Naive thymus-derived CD4-positive, alpha-beta T cell (primary cell): ENCODE measurements at regions not wholly inside any gene's neighbourhood (a gene's known extent, or its start where the extent isn't known, plus 50 kb on each side); places are given as distances from the start of the nearest gene placed in this dataset.
A peak's percentile ranks its signal among the peaks of the same experiment; 100 is the strongest.

Source experiments
- ATAC-seq: fragments of 150-1000 bp; cut with Tn5 transposase; 2 replicates; pipeline ENCODE4 v1.10.0; 2021; ENCODE audit warnings: mild to moderate bottlenecking, moderate library complexity
- CTCF ChIA-PET: fragments of 350-600 bp; sonication (Branson Sonifier 250); formaldehyde crosslinking; loops from one replicate; lab custom pipeline; 2021; ENCODE audit warnings: antibody characterized with exemption; lab: Charles Lee
- POLR2A ChIA-PET: fragments of 350-600 bp; sonication (Branson Sonifier 250); formaldehyde crosslinking; loops from one replicate; lab custom pipeline; 2021; ENCODE audit warnings: antibody characterized with exemption, inconsistent platforms; lab: Charles Lee
- DNase-seq, 9 donors: peaks; one replicate each; pipeline versions ENCODE4 v3.0.0 to v3.0.0-alpha.2; 2020 to 2022; ENCODE audit warnings: mixed read lengths in 1 of 9
- H3K27ac ChIP-seq: one replicate; pipeline ENCODE4 v1.7.0; 2013; ENCODE audit warnings: mild to moderate bottlenecking, low read depth, low read length, moderate library complexity
- H3K27me3 ChIP-seq, 2 donors: one replicate each; pipeline ENCODE4 v1.7.0; 2013; ENCODE audit warnings: low read length in 2 of 2, mild to moderate bottlenecking in 2 of 2, moderate library complexity in 2 of 2; ENCODE audit not compliant: control insufficient read depth in 2 of 2, insufficient read depth in 2 of 2
- H3K36me3 ChIP-seq, 3 experiments: 1 replicate in 2 of 3; 2 replicates in 1 of 3; pipeline ENCODE4 v1.7.0; 2013; ENCODE audit warnings: low read length in 3 of 3, mild to moderate bottlenecking in 3 of 3, moderate library complexity in 1 of 3; ENCODE audit not compliant: insufficient read depth in 3 of 3, control insufficient read depth in 2 of 3
- H3K4me1 ChIP-seq, 2 donors: one replicate each; pipeline ENCODE4 v1.7.0; 2013; ENCODE audit warnings: low read length in 2 of 2, mild to moderate bottlenecking in 2 of 2, moderate library complexity in 1 of 2; ENCODE audit not compliant: control insufficient read depth in 2 of 2, insufficient read depth in 2 of 2
- H3K4me3 ChIP-seq: 2 replicates; pipeline ENCODE4 v1.7.0; 2013; ENCODE audit warnings: mild to moderate bottlenecking, low read length
- H3K9me3 ChIP-seq, 3 experiments: 1 replicate in 2 of 3; 2 replicates in 1 of 3; pipeline ENCODE4 v1.7.0; 2013; ENCODE audit warnings: low read length in 3 of 3; ENCODE audit not compliant: control insufficient read depth in 2 of 3
- H3K27ac Mint-ChIP-seq, 9 donors: one replicate each; pipeline ENCODE4 v1.8.0; 2020 to 2022; ENCODE audit warnings: mixed read lengths in 9 of 9, mild to moderate bottlenecking in 8 of 9, moderate library complexity in 5 of 9, inconsistent platforms in 2 of 9
- H3K27me3 Mint-ChIP-seq, 5 donors: one replicate each; pipeline ENCODE4 v1.8.0; 2021 to 2022; ENCODE audit warnings: mixed read lengths in 5 of 5, mild to moderate bottlenecking in 1 of 5
- H3K36me3 Mint-ChIP-seq, 5 donors: one replicate each; pipeline ENCODE4 v1.8.0; 2020 to 2022; ENCODE audit warnings: mixed read lengths in 5 of 5, mild to moderate bottlenecking in 3 of 5, inconsistent platforms in 1 of 5
- H3K4me1 Mint-ChIP-seq, 7 donors: one replicate each; pipeline ENCODE4 v1.8.0; 2020 to 2022; ENCODE audit warnings: mixed read lengths in 7 of 7, mild to moderate bottlenecking in 3 of 7, inconsistent platforms in 1 of 7
- H3K4me3 Mint-ChIP-seq, 10 donors: one replicate each; pipeline ENCODE4 v1.8.0; 2020 to 2022; ENCODE audit warnings: mild to moderate bottlenecking in 10 of 10, mixed read lengths in 10 of 10, moderate library complexity in 6 of 10, inconsistent platforms in 2 of 10
- H3K9me3 Mint-ChIP-seq, 11 donors: one replicate each; pipeline ENCODE4 v1.8.0; 2020 to 2022; ENCODE audit warnings: mixed read lengths in 11 of 11, mild to moderate bottlenecking in 4 of 11, inconsistent platforms in 1 of 11, moderate library complexity in 1 of 11
- intact Hi-C, 2 donors: fragments of 100-400 bp; cut with micrococcal nuclease; formaldehyde crosslinking; loops; one replicate each; pipeline ENCODE4 v1.15.1; 2023

DNA sequence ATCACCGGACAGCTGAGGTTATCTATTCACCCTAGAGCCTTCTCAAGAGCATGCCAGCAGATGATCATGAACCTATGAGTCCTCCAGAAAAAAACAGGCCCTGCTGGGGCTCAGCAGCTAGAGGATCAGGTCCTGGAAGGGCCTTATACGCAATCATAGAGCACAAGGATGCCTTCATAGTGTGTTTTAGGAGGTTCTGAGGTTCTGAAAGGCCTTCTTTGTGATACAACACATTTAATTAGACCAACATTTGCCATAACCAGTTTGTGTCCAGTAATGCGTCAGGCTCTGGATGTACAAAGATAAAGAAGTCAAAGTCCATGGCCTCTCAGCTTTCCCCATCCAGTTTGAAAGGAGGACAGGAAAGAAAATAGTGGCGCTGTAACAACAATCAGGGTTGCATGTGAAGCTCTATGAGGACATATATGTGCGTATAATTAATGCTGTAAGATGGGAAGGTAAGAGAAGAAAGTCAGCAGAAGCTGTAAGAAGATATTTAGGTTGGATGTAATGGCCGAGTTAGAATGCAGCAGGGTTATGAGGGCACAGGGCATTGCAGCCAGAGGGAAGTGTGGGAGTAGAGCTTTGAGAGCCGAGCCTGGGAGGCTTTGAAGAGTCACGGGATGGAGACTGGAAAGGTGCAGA lies 302.6 kb upstream of the TBL1XR1 start:
- peaks cover 0 to 3% (median 0%) of the 10 kb centered on the region in 11 donors for H3K9me3 Mint-ChIP-seq
- H3K4me3 ChIP-seq, result no peak overlapping the region
- ATAC-seq, result no peak
- intact Hi-C loops, result no loop called here
- H3K4me3 Mint-ChIP-seq, result no peak overlapping the region
- no peaks in the 10 kb centered on the region for H3K27me3 Mint-ChIP-seq
- H3K4me1 ChIP-seq, result no peaks in the 10 kb centered on the region
- H3K27ac ChIP-seq, result no peak overlapping the region
- no peaks in the 10 kb centered on the region for H3K27me3 ChIP-seq
- DNase-seq, result no peak
- no peaks in the 10 kb centered on the region for H3K36me3 ChIP-seq
- H3K4me1 Mint-ChIP-seq, result peaks cover 0 to 2% (median 0%) of the 10 kb centered on the region in 7 donors
- CTCF ChIA-PET, result no interaction called here
- POLR2A ChIA-PET, result no interaction called here
- no peak overlapping the region for H3K27ac Mint-ChIP-seq
- H3K9me3 ChIP-seq, result no peaks in the 10 kb centered on the region
- peaks cover 0 to 4% (median 0%) of the 10 kb centered on the region in 5 donors for H3K36me3 Mint-ChIP-seq

DNA sequence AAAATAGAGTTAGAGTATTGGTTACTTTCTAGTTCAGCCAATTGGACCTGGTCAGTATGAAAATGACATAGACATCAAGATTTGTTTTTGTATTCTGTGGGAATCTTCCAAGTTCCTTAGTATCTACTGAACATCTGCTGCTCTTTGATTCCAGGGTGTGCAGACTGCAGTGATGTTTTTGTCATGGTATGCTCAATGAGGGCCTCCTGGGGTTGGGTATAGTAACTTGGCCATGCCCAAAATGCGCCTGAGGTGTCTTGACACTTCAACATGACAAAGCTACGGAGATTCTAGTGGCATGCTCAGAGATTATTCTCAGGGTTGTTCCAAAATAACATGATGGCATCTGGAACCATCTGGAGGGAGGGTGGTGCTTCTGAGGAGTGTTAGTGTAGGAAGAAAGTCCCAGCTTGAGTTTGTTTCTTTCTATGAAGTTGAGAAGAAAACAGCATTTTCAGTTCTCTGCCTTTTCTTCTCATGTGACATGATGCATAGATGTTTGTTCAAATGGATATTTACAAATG lies 313.5 kb upstream of the TBL1XR1 start:
- Mint-ChIP-seq H3K27ac (no peak overlapping the region), H3K9me3 (peaks cover 0 to 2% (median 0%) of the 10 kb centered on the region in 11 donors), H3K4me1 (peaks cover 0 to 3% (median 0%) of the 10 kb centered on the region in 7 donors), H3K27me3 (peaks cover 0 to 4% (median 0%) of the 10 kb centered on the region in 5 donors), H3K36me3 (no peaks in the 10 kb centered on the region), H3K4me3 (no peak overlapping the region)
- H3K36me3 ChIP-seq, result no peaks in the 10 kb centered on the region
- DNase-seq, result no peak
- ChIA-PET CTCF (no interaction called here), POLR2A (interaction anchor here (0.9 kb wide), 1 partner anchor 26 kb away, joined by 3 read pairs; no protein-coding TSS in a partner anchor)
- H3K27ac ChIP-seq, result no peak overlapping the region
- no peaks in the 10 kb centered on the region for H3K4me1 ChIP-seq
- intact Hi-C loops, result loop anchor here in 1 of 2 donors (5.0 kb wide), 1 partner anchor 83 kb away; no protein-coding TSS in a partner anchor
- no peaks in the 10 kb centered on the region for H3K9me3 ChIP-seq
- H3K27me3 ChIP-seq, result no peaks in the 10 kb centered on the region
- no peak for ATAC-seq
- no peak overlapping the region for H3K4me3 ChIP-seq

DNA sequence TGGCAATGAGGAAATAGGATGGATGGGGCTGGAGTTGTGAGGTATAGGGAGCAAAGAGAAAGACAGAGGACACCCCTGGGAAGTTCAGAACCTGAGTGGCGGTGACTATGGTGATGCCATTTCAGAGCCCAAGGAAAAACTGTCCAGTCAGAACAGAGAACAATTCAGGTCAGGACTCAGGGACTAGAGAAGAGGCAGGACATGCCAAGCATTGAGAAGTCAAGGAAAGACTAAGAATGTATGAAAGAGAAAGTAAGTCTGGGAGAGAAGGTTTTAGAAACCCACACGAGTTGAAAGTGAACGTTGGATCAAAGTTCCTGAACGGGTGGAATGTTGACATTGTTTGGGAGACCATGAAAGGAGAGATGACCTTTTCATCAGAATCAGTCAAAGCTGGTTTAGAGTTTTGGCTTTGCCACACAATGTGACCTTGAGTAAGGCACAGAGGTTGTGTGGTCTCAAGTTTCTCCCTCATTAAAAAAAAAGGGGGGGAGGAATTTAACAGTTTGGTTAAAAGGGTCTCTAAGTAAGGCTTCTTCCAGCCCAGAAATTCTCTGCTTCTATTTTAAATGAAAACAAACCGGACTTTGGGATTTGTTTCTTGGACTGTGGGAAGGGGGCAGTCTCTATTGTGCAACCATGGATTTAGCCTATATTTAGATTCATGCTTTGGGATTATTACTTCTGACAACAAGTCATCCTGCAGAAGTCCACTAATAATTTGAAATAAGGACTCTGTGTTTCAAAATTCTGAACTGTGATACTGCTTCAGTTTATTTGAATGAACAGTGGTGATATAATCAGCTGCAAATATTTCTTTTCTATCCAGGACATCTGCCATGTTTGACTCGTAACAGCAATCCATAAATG lies 315.9 kb upstream of the TBL1XR1 start:
- no peaks in the 10 kb centered on the region for H3K36me3 ChIP-seq
- H3K4me3 Mint-ChIP-seq, result no peak overlapping the region

DNA sequence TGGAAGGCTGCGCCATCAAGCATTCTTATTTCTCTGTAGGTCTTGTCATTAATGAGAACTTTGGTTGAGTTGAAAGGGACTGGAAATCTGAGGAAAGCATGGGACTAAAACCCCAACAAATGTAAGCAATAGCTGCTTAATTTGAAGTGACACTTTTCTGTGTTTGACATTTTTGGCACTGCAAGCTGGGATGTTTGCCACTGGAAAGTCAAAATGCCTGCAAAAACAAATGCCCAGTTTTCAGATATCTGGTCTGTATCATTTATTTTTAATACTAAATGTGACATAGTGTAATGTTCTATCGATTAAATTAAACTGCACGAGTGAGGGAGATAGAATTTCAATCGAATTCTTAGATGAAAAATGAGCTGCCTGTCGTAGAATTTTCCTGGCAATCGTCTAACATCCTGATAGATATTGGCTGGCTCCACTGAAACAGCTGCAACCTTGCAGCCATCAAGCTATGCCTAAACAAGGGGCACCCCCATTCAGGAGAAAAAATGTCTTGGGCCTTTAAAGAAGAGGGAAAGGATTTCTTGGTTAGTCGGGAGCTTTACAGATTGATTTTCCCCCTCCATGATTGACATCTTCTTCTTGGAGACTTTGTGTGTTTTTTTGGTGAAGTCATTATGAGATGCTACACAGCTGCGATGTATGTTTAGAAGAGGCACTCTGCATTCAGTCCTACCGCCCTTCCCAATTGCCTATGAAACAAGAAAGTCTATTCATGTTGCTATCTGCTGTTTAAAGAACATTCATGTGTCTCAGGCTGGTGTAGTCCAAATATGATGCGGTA lies 316.7 kb upstream of the TBL1XR1 start:
- H3K27ac Mint-ChIP-seq, result no peak overlapping the region
- peaks cover 0 to 4% (median 0%) of the 10 kb centered on the region in 5 donors for H3K27me3 Mint-ChIP-seq
- Histone ChIP-seq H3K27me3 (no peaks in the 10 kb centered on the region), H3K4me1 (no peaks in the 10 kb centered on the region), H3K4me3 (no peak overlapping the region), H3K36me3 (no peaks in the 10 kb centered on the region), H3K9me3 (no peaks in the 10 kb centered on the region), H3K27ac (no peak overlapping the region)
- no peak for ATAC-seq
- H3K9me3 Mint-ChIP-seq, result no peaks in the 10 kb centered on the region
- H3K36me3 Mint-ChIP-seq, result no peaks in the 10 kb centered on the region
- H3K4me1 Mint-ChIP-seq, result peaks cover 0 to 11% (median under 1%) of the 10 kb centered on the region in 7 donors
- intact Hi-C loops, result loop anchor here in 1 of 2 donors (5.0 kb wide), 1 partner anchor 87 kb away; no protein-coding TSS in a partner anchor
- no peak overlapping the region for H3K4me3 Mint-ChIP-seq
- ChIA-PET CTCF (interaction anchor here (1.1 kb wide), 1 partner anchor 17 kb away, joined by 4 read pairs; no protein-coding TSS in a partner anchor), POLR2A (no interaction called here)
- DNase-seq, result no peak

More for the DNA sequence above, 315.9 kb upstream of the TBL1XR1 start:
- no peaks in the 10 kb centered on the region for H3K36me3 Mint-ChIP-seq
- Histone ChIP-seq H3K4me3 (no peak overlapping the region), H3K27me3 (no peaks in the 10 kb centered on the region), H3K27ac (no peak overlapping the region), H3K9me3 (no peaks in the 10 kb centered on the region), H3K4me1 (no peaks in the 10 kb centered on the region)
- DNase-seq (no peak), ATAC-seq (no peak)
- H3K27ac Mint-ChIP-seq, result peak overlapping the region in 1 of 9 donors; percentile 4
- ChIA-PET CTCF (no interaction called here), POLR2A (no interaction called here)
- peaks cover 0 to 5% (median 0%) of the 10 kb centered on the region in 7 donors for H3K4me1 Mint-ChIP-seq
- intact Hi-C loops, result loop anchor here in 1 of 2 donors (5.0 kb wide), 1 partner anchor 86 kb away; no protein-coding TSS in a partner anchor
- peaks cover 0 to 4% (median 0%) of the 10 kb centered on the region in 5 donors for H3K27me3 Mint-ChIP-seq
- peaks cover 0 to 2% (median 0%) of the 10 kb centered on the region in 11 donors for H3K9me3 Mint-ChIP-seq

DNA sequence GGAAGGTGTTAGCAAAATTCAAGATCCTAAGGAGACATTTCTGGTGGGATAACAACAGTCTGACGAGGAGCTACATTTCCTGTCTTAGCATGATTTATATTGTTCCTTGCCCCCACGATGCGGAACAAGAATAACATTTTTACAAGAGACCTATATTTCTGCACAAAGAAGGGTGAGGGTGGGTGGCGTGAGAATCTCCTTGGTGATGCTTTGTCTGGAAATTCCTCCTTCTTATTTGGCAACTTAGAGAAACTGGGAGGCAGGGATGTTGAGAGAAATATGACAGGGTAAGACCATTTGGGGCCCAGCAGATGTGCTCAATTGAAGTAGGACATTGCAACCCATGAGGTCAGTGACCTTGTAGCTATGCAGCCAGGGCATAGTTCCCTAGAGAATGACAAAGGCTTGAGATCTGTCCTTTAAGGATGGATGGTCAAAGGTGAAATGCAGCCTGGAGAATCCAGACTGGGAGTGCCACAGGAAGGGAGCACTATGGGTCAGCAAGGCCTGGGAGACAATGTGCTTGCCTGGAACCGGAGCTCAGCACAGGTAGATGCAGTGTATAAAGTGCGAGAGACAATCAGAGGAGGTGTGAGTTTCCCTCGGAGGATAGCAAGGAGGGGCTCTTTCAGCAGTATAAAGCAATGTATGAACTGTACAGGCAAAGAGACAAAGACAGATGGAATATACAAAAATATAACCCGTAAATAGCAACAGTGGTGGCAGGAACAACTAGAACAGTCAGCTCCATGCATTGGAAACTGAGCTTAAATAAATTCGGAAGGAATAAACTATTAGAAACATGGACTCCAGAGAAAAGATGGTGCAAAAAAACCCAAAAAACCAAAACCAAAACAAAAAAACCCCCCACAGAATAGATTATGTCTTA lies 317.6 kb upstream of the TBL1XR1 start:
- intact Hi-C loops, result loop anchor here in 1 of 2 donors (5.0 kb wide), 1 partner anchor 88 kb away; no protein-coding TSS in a partner anchor
- no peak overlapping the region for H3K4me3 Mint-ChIP-seq
- H3K36me3 ChIP-seq, result no peaks in the 10 kb centered on the region
- no peaks in the 10 kb centered on the region for H3K9me3 Mint-ChIP-seq
- H3K36me3 Mint-ChIP-seq, result no peaks in the 10 kb centered on the region
- H3K4me1 ChIP-seq, result no peaks in the 10 kb centered on the region
- no peaks in the 10 kb centered on the region for H3K27me3 ChIP-seq
- H3K4me1 Mint-ChIP-seq, result peaks cover 0 to 11% (median 3%) of the 10 kb centered on the region in 7 donors
- H3K27ac Mint-ChIP-seq, result no peak overlapping the region
- H3K27me3 Mint-ChIP-seq, result peaks cover 0 to 4% (median 0%) of the 10 kb centered on the region in 5 donors
- DNase-seq (no peak), ATAC-seq (no peak)
- CTCF ChIA-PET, result interaction anchor here (1.1 kb wide), 1 partner anchor 16 kb away, joined by 4 read pairs; no protein-coding TSS in a partner anchor
- H3K9me3 ChIP-seq, result no peaks in the 10 kb centered on the region
- no peak overlapping the region for H3K27ac ChIP-seq
- H3K4me3 ChIP-seq, result no peak overlapping the region
- POLR2A ChIA-PET, result no interaction called here
